ENCODE measurements at regions not wholly inside any gene's neighbourhood (a gene's known extent, or its start where the extent isn't known, plus 50 kb on each side); places are given as distances from the start of the nearest gene placed in this dataset.
"Not testable (repeated sequence)": the region's sequence is repeated elsewhere in the genome, so short reads cannot be mapped to it uniquely, and the experiment has no call there.

GRCh38 chr20:30868271-30868670 lies 389.2 kb upstream of the DEFB115 start:
- dilution Hi-C loops (cut with MboI; ENCODE audit: extremely low pct_ligation_motif_present, low sequenced_read_pairs); H3K27me3 ChIP-seq (ENCODE audit: control insufficient read depth, extremely low read depth, insufficient read depth, low read length); H3K79me2 ChIP-seq (ENCODE audit: control insufficient read depth, insufficient read depth, low read length); H3K4me3 ChIP-seq (ENCODE audit: control insufficient read depth in 2 of 3, extremely low read depth in 1 of 3, insufficient read depth in 2 of 3, low read depth in 1 of 3, low read length in 3 of 3); H3K36me3 ChIP-seq (ENCODE audit: control insufficient read depth in 2 of 2, extremely low read depth in 1 of 2, insufficient read depth in 2 of 2, low read length in 2 of 2); H3K9me3 ChIP-seq (ENCODE audit: control insufficient read depth, low read depth, low read length); H2AFZ ChIP-seq (ENCODE audit: control insufficient read depth, low read length); H4K20me1 ChIP-seq (ENCODE audit: control insufficient read depth, extremely low read depth, insufficient read depth, low read length); FAIRE-seq; H3K4me1 ChIP-seq (ENCODE audit: control insufficient read depth, extremely low read depth, insufficient read depth, low read length); DNase-seq (ENCODE audit: low read depth, low spot score); H3K9me1 ChIP-seq (ENCODE audit: control insufficient read depth, extremely low read depth, insufficient read depth, low read length); H3K27ac ChIP-seq (ENCODE audit: control insufficient read depth, insufficient read depth, low read length); H3K4me2 ChIP-seq (ENCODE audit: control insufficient read depth, extremely low read depth, insufficient read depth, low read depth, low read length); H3K9ac ChIP-seq (ENCODE audit: control insufficient read depth, extremely low read depth, insufficient read depth, low read length): not testable (repeated sequence)

DNA sequence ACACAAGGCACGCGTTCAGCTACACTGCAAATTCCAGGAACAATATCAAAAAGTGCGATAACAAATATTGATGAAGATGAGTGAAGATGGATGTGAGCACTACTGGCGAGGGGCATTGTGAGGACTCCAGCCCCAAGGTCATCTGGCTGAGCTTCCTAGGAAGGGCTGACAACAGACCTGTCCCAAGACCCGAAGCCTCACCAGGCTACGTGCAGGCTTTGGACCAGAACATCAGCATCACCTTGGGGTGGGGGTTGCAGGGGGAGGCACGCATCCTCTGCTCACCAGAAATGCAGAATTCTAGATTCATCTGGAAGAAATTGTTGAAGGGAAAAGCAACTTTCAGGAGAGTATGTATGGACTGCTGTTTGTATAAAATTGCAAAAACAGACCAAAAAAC lies 386.3 kb upstream of the DEFB115 start:
- FAIRE-seq; H3K36me3 ChIP-seq (ENCODE audit: control insufficient read depth in 2 of 2, extremely low read depth in 1 of 2, insufficient read depth in 2 of 2, low read length in 2 of 2); H4K20me1 ChIP-seq (ENCODE audit: control insufficient read depth, extremely low read depth, insufficient read depth, low read length); H2AFZ ChIP-seq (ENCODE audit: control insufficient read depth, low read length); H3K27me3 ChIP-seq (ENCODE audit: control insufficient read depth, extremely low read depth, insufficient read depth, low read length); DNase-seq (ENCODE audit: low read depth, low spot score); H3K9me3 ChIP-seq (ENCODE audit: control insufficient read depth, low read depth, low read length); H3K79me2 ChIP-seq (ENCODE audit: control insufficient read depth, insufficient read depth, low read length); H3K4me3 ChIP-seq (ENCODE audit: control insufficient read depth in 2 of 3, extremely low read depth in 1 of 3, insufficient read depth in 2 of 3, low read depth in 1 of 3, low read length in 3 of 3); H3K27ac ChIP-seq (ENCODE audit: control insufficient read depth, insufficient read depth, low read length); H3K4me1 ChIP-seq (ENCODE audit: control insufficient read depth, extremely low read depth, insufficient read depth, low read length); dilution Hi-C loops (cut with MboI; ENCODE audit: extremely low pct_ligation_motif_present, low sequenced_read_pairs); H3K4me2 ChIP-seq (ENCODE audit: control insufficient read depth, extremely low read depth, insufficient read depth, low read depth, low read length); H3K9ac ChIP-seq (ENCODE audit: control insufficient read depth, extremely low read depth, insufficient read depth, low read length); H3K9me1 ChIP-seq (ENCODE audit: control insufficient read depth, extremely low read depth, insufficient read depth, low read length): not testable (repeated sequence)

DNA sequence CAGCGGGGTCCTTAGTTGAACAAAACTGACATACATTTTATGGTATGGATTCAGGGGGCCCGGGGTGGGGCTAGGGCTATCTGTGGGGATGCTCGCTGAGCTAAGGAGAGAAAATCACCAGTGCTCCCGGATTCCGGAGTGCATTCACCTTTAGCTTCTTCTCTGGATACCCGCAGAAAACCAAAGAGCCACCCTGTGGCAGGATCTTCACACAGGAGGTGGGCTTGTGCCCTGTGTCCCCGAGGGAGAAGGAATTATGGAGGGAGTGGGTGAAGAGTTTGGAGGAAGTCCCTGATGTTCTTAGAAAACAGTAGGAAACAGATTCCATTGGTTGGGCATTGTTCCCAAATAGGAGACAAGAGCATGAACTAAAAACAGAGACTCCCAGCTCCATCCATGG lies 385.2 kb upstream of the DEFB115 start:
- H3K27me3 ChIP-seq (ENCODE audit: control insufficient read depth, extremely low read depth, insufficient read depth, low read length); H3K4me1 ChIP-seq (ENCODE audit: control insufficient read depth, extremely low read depth, insufficient read depth, low read length); H3K79me2 ChIP-seq (ENCODE audit: control insufficient read depth, insufficient read depth, low read length); H3K9me1 ChIP-seq (ENCODE audit: control insufficient read depth, extremely low read depth, insufficient read depth, low read length); H3K9ac ChIP-seq (ENCODE audit: control insufficient read depth, extremely low read depth, insufficient read depth, low read length); H3K9me3 ChIP-seq (ENCODE audit: control insufficient read depth, low read depth, low read length); H2AFZ ChIP-seq (ENCODE audit: control insufficient read depth, low read length); DNase-seq (ENCODE audit: low read depth, low spot score); FAIRE-seq; H3K27ac ChIP-seq (ENCODE audit: control insufficient read depth, insufficient read depth, low read length); H3K36me3 ChIP-seq (ENCODE audit: control insufficient read depth in 2 of 2, extremely low read depth in 1 of 2, insufficient read depth in 2 of 2, low read length in 2 of 2); dilution Hi-C loops (cut with MboI; ENCODE audit: extremely low pct_ligation_motif_present, low sequenced_read_pairs); H4K20me1 ChIP-seq (ENCODE audit: control insufficient read depth, extremely low read depth, insufficient read depth, low read length); H3K4me2 ChIP-seq (ENCODE audit: control insufficient read depth, extremely low read depth, insufficient read depth, low read depth, low read length); H3K4me3 ChIP-seq (ENCODE audit: control insufficient read depth in 2 of 3, extremely low read depth in 1 of 3, insufficient read depth in 2 of 3, low read depth in 1 of 3, low read length in 3 of 3): not testable (repeated sequence)

DNA sequence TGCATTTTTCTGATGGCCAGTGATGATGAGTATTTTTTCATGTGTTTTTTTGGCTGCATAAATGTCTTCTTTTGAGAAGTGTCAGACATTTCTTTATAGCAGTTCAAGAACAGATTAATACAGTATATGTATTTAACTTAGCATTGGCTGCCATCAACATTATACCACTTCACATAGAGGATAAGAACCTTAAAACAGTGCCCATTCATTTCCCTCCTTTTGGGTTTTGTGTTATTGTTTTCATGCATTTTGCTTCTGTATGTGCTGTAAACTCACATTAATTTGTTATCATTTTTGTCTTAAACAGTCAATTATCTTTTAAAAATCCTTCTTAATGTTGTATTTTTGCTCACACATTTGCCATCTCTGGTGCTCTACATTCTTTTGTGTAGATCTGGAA lies 381.6 kb upstream of the DEFB115 start:
- not testable (repeated sequence) for H3K4me2 ChIP-seq (ENCODE audit: control insufficient read depth, extremely low read depth, insufficient read depth, low read depth, low read length); H2AFZ ChIP-seq (ENCODE audit: control insufficient read depth, low read length)

GRCh38 chr20:30891400-30891799 lies 366.1 kb upstream of the DEFB115 start:
- FAIRE-seq; H3K9me3 ChIP-seq (ENCODE audit: control insufficient read depth, low read depth, low read length); H3K4me1 ChIP-seq (ENCODE audit: control insufficient read depth, extremely low read depth, insufficient read depth, low read length); H3K4me2 ChIP-seq (ENCODE audit: control insufficient read depth, extremely low read depth, insufficient read depth, low read depth, low read length); H3K79me2 ChIP-seq (ENCODE audit: control insufficient read depth, insufficient read depth, low read length); H3K9me1 ChIP-seq (ENCODE audit: control insufficient read depth, extremely low read depth, insufficient read depth, low read length); H3K27me3 ChIP-seq (ENCODE audit: control insufficient read depth, extremely low read depth, insufficient read depth, low read length); H3K9ac ChIP-seq (ENCODE audit: control insufficient read depth, extremely low read depth, insufficient read depth, low read length); H3K36me3 ChIP-seq (ENCODE audit: control insufficient read depth in 2 of 2, extremely low read depth in 1 of 2, insufficient read depth in 2 of 2, low read length in 2 of 2); H2AFZ ChIP-seq (ENCODE audit: control insufficient read depth, low read length); dilution Hi-C loops (cut with MboI; ENCODE audit: extremely low pct_ligation_motif_present, low sequenced_read_pairs); DNase-seq (ENCODE audit: low read depth, low spot score); H4K20me1 ChIP-seq (ENCODE audit: control insufficient read depth, extremely low read depth, insufficient read depth, low read length); H3K4me3 ChIP-seq (ENCODE audit: control insufficient read depth in 2 of 3, extremely low read depth in 1 of 3, insufficient read depth in 2 of 3, low read depth in 1 of 3, low read length in 3 of 3); H3K27ac ChIP-seq (ENCODE audit: control insufficient read depth, insufficient read depth, low read length): not testable (repeated sequence)

More for the DNA sequence above, 381.6 kb upstream of the DEFB115 start:
- H3K36me3 ChIP-seq (ENCODE audit: control insufficient read depth in 2 of 2, extremely low read depth in 1 of 2, insufficient read depth in 2 of 2, low read length in 2 of 2); H3K79me2 ChIP-seq (ENCODE audit: control insufficient read depth, insufficient read depth, low read length); H3K4me3 ChIP-seq (ENCODE audit: control insufficient read depth in 2 of 3, extremely low read depth in 1 of 3, insufficient read depth in 2 of 3, low read depth in 1 of 3, low read length in 3 of 3); H3K9me1 ChIP-seq (ENCODE audit: control insufficient read depth, extremely low read depth, insufficient read depth, low read length); H3K4me1 ChIP-seq (ENCODE audit: control insufficient read depth, extremely low read depth, insufficient read depth, low read length); H3K27ac ChIP-seq (ENCODE audit: control insufficient read depth, insufficient read depth, low read length); H3K9ac ChIP-seq (ENCODE audit: control insufficient read depth, extremely low read depth, insufficient read depth, low read length); H3K27me3 ChIP-seq (ENCODE audit: control insufficient read depth, extremely low read depth, insufficient read depth, low read length); H4K20me1 ChIP-seq (ENCODE audit: control insufficient read depth, extremely low read depth, insufficient read depth, low read length); H3K9me3 ChIP-seq (ENCODE audit: control insufficient read depth, low read depth, low read length); DNase-seq (ENCODE audit: low read depth, low spot score); FAIRE-seq; dilution Hi-C loops (cut with MboI; ENCODE audit: extremely low pct_ligation_motif_present, low sequenced_read_pairs): not testable (repeated sequence)

All from keratinocyte (primary cell).